ENCODE measurements at regions not wholly inside any gene's neighbourhood (a gene's known extent, or its start where the extent isn't known, plus 50 kb on each side); places are given as distances from the start of the nearest gene placed in this dataset.

DNA sequence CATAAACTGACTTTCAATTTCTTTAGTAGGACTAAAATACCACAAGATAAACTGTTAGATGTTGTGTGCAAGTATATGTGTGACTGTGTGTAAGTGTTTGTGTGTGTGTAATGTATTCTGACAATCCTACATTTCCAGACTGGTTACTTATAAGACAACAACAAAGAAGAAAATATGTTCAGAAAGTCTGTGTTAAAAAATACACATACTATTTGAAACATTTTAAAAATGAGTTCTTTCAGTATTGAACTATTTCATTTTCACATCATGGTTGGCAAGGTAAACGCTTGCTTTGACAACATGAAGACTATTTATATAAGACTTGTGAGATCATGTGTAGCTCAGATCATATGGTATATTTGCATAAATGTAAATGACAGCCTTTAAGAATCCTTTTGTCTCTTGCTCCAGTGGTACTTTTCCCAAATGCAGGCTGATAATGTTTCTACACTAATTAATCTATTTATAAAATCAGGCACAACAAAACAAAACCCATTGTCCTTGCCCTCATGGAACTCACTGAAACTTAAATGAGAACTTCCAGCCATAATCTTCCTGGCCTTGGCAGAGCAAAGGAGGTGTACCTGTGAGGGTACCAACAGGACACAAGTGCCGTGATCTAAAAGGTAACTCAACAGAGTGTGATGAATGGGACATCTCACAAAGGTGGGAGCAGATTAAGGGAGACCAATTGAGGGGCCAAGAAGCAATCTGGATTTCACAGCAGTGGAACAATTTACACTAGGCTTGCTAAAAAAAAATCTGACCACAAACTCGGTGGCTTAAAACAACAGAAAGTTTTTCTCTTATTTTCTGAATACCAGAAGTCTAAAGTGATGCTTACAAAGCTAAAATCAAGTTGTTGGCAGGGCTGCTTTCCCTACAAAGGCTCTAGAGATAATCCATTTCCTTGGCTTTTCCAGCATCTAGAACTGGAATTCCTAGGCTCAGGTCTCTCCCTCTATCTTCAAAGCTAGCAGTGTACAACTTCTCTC lies 349.0 kb downstream of the TBC1D4 start:
- DNase-seq (ENCODE audit: low spot score): no peak

DNA sequence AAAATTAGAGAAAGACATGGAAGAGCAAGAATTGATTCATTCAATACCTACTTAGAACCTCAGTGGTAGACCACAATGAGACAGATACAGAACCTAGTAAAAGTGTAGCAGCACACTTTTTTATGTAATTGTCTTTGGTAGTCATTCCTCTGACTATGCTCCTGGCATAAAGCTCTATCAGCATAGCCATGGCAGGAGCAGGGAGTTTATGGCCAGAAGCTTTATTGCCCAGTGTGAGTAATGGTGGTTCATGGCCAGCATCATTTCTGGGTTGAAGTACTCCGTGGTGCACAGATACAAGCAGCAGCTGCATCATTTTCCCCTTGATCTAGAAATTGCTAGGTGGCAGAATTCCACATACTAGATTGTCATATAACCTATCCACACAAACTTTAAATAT lies 352.6 kb downstream of the TBC1D4 start:
- DNase-seq (ENCODE audit: low spot score): no peak

DNA sequence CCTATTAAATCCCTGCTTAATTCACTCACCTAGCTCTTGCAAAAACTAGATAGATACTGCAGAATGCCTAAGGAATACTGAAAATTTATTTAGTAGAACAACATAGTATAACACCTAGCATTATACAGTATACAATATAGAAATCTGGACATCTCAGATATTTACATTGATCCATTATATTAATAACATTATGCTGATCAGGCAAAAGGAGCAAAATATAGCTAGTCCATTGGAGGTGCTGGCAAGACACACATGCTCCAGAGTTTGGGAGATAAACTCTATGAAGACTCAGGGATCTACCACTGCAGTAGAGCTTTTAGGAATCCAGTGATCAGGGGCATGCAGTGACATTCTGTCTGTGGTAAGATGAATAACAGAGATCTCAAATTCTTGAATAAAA lies 357.6 kb downstream of the TBC1D4 start:
- no peak for DNase-seq (ENCODE audit: low spot score)

DNA sequence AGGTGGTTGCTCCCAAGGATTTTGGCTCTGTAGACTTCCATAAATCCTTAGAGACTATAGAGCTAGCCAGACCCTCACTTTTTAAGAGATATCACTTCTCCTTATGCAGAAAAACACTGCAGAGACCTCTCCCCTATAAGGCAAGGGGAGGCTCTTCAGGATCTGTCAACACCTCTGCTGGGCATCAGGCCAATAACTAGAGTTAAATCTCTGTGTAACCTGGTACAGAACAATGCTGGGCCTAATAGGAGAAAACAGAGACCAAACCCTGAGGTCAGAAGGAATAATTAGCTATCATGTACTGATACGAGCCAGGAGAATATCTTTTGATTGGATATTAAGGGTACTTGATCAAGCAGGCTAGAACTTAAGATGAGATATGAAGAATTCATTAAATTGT lies 358.5 kb downstream of the TBC1D4 start:
- DNase-seq (ENCODE audit: low spot score): no peak

DNA sequence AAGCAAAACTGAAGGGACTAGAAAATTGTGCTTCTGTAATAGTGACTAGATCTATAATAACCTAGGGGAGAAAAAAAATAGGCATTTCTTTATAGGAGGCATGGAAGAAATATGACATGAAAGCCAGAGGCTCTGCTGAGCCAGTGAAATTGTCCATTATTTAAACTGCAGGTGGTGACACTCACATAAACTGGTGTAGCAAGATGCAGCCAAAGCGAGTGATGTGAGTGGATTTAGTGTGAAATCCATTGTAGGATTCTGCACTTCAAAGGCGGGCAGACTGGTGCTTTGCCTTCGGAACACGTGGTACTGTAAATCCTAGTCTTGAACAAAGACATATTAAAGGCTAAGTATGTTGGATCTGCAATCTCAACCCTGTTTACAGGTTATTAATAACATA lies 361.9 kb downstream of the TBC1D4 start:
- DNase-seq (ENCODE audit: low spot score): no peak

DNA sequence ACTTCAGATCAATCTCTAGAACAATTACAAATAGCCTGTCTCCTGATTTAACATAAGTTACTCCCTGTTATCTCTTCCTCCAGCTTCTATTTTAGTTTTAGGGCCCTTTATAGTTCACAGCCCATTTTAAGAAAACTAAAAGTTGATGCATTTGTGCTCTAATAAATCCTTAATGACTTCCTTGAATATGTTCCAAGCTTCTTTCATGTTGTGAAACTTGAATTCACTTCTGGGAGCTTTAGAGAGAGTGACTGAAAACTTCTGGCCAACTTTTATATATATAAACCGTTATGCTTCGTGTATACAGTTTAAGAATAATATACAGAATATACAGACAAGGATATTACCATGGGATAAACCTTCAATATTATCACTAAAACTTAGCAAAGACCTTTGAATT lies 366.8 kb downstream of the TBC1D4 start:
- no peak for DNase-seq (ENCODE audit: low spot score)

DNA sequence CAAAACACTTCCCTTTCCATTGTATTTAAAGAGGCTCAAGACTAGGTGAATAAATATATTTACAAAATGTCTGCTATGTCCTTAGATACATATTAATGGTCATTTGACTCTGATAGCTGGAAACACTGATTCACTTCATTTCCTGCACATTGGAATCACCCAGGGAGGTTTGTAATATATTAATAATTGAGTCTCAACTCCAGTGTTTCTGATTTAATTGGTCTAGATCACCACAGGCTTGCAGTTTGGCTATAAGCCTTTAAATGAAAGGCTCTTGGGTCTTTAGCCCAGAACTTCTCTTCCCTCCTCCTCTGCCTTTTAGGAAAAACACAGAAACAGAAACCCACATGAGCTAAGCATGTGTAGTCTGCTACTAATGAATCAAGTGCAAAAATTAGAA lies 378.0 kb downstream of the TBC1D4 start:
- no peak for DNase-seq (ENCODE audit: low spot score)

DNA sequence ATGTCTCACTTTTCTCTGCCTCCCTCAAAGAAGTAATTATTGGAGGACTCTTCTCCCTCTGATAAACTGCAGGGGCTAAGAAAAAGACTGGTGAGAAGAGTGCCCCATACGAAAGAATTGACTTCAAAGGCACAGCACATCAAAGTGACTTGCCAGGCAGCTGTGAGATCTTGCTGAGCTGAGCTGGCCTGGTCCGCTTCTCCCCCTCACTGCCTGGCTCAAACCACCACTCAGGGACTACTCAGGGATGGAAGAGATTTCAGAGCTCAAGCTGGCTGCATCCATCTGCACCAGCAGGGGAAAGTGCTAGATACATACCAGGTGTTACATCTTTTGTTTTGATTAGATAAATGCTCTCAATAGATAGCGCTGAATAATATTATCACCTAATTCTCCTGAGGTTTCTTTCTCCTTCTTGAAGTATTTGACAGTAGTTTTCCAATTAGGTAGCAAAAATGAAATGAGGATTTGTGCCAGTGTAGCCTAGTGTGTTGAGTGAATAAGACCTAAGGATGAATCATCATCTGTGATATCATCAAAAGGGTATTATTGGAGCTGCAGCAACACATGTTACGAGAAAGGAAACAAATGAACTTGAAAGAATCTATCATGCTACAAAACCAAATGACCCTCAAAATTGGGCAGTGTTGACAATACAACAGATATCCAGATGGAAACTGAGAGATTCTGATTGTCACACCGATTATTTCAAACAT lies 379.8 kb downstream of the TBC1D4 start:
- DNase-seq (ENCODE audit: low spot score): no peak

DNA sequence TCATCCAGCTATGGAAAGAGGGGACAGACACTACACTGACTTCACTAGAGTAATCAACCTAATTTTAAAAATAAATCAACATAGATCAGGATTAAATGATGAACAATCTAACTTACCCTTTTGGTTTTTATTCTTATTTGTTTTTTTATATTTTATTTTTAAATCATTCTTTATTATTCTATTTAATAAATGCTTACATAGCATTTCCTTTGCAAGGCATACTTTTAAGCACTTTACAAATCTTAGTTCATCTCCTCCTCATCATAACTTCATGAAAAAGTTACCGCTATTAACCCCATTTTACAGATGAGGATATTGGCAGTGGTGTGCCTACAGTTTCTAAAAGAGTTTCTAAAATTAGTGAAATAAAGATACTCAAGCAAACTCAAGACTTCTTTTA lies 380.6 kb downstream of the TBC1D4 start:
- DNase-seq (ENCODE audit: low spot score): no peak

DNA sequence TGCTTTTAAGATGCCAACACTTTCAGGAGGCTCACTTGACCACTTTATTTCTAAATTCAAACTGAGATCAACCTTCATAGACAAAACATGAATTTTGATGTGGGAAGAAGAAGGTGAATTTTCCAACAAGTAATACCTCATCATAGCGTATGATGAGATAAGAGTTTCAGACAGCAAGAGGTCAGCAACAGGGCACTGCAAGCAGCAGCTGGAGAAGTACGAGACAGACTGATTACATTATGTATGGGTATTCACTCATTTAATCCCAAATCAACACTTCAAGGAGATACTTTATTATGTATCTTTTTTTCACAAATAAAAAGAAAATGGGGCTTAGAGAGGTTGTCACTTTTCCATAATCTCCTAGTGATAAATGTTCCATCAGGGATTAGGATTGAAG lies 389.8 kb downstream of the TBC1D4 start:
- DNase-seq (ENCODE audit: low spot score): no peak

DNA sequence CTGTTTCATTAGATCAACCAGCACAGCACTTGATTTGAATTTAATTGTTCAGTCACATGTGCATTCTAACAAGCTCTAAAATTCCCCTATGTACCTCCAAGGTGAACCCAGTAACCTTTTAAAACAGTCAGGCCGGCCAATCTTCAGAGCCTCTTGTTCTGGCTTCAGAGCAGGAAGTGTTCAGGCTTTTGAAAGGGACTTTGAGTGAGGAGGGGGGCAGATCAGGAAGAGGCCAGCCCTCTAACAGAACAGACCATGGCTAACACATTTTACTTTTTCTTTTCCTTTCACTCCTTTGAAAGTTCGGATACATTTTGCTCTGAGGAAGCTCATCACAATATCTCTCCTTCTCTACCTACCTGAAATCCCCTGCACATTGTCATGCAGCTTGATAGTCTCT lies 390.3 kb downstream of the TBC1D4 start:
- DNase-seq (ENCODE audit: low spot score): no peak

DNA sequence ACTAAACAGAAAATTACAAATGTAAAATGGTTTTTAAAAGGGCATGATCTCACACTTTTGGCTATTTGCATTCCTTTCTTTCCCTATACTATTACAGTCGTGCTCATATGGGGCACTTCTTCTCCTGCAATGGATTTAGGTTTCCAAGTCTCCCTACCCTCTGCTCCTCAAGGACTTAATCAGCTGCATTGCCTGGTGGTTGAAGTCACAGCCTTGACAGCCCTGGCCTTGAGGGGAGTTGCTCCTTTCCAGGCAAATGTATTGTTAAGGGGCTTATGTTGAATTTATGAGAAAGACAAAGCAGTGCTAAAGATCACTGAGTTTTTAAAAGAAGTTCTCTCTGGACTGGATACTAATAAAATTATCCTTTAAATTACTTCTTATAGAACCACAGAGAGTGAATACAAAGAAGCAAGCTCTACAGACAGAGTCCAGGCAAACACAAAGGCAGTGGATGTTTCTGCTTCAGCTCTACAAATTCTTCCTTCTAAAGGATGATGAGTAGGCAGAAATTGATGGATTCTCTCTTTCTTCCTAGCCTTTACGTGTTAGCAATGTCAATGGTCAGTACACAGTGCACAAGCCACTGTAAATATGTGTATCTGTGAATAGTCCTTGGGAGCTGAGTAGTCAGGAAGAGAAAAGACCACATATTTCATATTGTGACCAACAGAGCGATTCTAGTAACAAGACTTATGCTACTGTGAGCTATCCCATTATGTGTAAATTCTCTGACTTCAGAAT lies 390.9 kb downstream of the TBC1D4 start:
- no peak for DNase-seq (ENCODE audit: low spot score)

DNA sequence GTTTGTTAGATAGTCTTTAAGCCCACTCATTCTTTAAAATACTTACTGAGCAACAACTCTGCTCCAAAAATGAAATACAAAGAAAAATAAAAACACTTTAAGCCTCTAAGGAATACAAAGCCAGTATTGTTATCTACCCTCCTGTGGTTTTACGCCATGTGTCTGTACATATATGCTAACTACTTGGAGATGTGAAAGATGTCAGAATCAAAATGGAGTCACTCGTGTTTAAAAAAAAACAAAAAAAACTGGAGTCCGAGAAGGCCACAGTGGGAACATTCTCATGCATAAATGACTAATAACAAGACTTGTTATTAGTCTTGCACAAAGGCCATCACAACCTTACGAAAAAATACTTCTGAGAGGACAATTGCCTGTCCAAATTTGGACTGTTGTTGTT lies 393.1 kb downstream of the TBC1D4 start:
- DNase-seq (ENCODE audit: low spot score): no peak

DNA sequence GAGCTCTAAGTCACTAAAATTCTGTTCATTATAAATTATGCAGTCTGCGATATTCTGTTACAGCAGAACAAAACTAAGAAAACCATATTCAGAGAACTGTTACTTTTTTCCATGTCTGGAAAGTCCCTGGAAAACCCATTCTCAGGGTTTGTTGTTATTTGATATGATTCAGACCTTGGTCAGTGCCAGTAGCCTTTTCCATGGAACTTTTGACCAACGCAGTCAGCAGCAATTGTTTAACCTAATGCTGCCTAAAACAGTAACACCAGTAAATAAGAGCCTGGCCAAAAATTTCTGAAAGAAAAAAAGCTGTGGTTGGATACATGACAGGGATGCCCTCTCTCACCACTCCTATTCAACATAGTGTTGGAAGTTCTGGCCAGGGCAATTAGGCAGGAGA lies 402.7 kb downstream of the TBC1D4 start:
- DNase-seq (ENCODE audit: low spot score): no peak

DNA sequence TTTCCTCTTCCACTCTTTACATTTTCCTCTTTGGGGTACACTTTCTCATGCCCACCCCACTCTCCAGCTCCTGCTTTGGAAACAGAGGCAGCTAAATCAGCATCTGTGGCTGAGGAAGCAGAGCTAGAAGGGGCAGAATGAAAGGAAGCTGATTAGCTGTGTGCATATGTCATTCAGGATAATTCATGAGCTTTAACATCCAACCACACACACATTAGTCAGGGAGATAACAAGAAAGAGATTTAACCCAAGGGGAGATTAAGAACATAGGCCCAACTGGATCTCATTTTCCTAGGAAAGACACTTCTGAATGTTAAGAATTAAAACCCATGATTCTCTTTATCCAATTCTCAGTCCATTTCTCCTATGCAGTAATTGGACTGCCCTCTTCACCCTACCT lies 405.5 kb downstream of the TBC1D4 start:
- DNase-seq (ENCODE audit: low spot score): no peak

DNA sequence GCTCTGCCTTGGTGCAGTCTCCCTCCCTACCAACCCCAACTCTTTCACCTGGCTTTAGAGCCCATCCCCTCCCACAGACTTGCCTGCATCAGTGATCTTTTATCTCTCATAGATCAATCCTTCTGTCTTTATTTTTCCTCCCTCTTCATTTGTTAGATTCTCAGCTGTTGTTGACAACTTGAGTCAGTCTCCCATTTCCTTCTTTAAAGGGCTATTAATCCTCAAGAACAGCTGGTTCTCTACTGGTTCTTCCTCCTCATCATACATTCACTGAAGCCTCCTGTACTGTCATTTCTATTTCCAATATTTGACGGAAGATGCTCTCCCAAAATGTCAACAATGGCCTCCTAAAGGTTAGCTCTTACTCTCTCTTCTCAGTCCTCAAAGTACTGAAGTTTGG lies 408.2 kb downstream of the TBC1D4 start:
- DNase-seq (ENCODE audit: low spot score): no peak

DNA sequence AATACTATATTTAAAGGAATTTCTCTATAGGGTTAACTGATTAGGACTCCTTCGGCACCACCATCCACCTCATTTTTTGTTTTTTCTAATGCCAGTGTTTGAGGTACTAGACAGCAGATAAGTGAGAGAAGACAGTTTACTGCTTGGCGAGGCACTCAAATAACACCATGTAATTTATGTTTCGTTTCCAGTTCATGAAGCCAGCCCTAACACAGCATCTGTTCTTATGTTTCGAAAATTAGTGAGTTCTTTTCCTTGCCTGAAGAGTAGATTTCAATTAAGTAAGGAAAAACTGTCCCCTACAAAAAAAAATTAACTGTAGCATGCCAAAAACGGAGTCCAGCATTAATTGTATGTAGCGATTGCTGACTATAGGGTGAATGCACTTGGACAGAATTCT lies 409.1 kb downstream of the TBC1D4 start:
- no peak for DNase-seq (ENCODE audit: low spot score)

DNA sequence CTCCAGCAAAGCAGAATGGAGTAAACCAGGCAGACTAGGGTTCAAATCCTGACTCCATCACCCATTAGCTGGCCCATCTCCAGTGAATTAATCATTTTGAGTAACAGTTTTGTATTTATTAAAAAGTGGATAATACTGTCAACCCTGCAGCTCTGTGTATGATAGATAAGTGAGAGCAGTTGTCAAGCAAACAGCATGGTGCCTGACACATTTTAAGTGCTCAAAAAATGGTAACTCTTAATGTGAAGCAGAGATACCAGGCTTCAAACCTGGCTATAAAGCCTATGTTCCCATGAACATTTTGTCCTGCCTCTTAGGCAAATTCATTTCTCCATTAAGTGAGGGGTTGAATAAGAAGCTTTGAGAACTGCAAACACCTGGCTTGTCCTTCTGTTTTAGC lies 409.6 kb downstream of the TBC1D4 start:
- DNase-seq (ENCODE audit: low spot score): no peak

DNA sequence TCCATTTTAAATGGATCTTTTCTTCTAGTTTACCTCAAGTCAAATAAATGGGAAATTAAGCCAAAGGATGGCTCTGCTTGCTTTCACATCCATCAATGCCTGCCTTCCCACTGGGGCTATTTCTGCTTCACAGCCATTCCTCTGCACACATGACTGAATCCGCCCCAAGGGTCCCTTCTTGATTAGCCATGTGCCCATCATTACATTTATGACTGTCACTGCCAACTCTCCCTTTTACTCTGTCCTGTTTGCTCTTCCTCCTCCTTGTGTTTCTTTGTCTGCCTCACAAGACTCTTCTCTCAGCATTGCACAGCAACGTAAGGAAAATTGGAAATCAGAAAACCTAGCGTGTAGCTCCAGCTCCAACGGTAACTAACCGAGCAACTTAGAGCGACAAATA lies 410.2 kb downstream of the TBC1D4 start:
- DNase-seq (ENCODE audit: low spot score): no peak

DNA sequence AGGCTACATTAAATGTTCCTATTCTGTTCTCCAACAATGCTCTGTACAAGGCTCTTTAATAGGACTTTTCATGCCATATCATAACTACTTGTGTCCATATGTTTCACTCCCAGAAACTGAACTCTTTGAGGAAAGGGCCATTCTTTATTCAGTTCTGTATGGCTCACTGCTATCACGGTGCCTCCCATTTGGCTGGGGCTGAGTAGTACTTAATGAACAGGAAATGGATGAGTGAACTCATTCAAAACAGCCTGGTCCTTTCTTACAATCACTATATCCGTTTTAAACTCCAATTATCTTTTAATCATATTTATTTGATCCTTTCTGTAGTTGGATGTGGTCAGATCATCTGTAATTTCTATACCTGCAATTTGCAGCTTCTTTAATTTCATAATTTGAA lies 410.6 kb downstream of the TBC1D4 start:
- no peak for DNase-seq (ENCODE audit: low spot score)

DNA sequence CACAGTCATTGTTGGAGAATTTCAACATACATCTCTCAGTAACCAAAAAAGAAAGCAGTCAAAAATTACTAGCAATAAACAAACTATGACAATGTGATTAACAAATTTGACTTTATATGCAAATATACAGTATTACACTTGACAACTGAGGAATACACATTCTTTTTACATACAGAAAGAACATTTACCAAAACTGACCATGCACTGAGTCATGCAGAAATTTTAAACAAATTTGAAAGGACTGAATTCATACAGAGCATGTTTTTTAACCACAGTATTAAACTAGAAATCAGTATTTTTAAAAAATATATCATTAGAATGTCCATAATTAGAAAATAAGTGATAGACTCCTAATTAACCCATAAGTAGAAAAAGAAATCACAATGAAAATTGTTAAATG lies 420.1 kb downstream of the TBC1D4 start:
- no peak for DNase-seq (ENCODE audit: low spot score)

DNA sequence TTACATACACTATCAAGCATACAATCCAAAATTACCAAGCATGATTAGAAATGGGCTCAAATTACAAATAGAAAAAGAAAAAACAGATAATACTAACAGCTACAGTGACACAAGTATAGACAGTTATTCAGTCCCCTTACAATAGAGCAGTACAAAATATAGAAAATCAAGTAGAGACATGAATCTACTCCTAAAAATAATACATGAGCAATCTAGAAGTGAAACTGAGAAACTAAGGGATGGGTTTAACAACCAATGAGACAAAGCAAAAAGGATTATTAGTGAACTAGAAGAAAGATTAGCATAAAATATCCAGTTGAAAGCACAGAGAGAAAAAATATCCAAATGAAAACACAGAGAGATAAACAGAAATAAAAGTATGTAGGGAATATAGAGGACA lies 426.7 kb downstream of the TBC1D4 start:
- DNase-seq (ENCODE audit: low spot score): no peak

All from HT-29 (cell line).